Caco-2 (cell line): ENCODE measurements at regions not wholly inside any gene's neighbourhood (a gene's known extent, or its start where the extent isn't known, plus 50 kb on each side); places are given as distances from the start of the nearest gene placed in this dataset.

Experiments used
- BruUV-seq: library from RNA; stranded (reverse); fragments of 400-500 nt; replicated peaks from 2 replicates; lab custom pipeline; 2021; lab: Mats Ljungman, UMichigan
- CTCF ChIA-PET: fragments of 300-600 bp; sonication (Branson Sonifier 250); formaldehyde crosslinking; loops from one replicate; lab custom pipeline; 2022; ENCODE audit warnings: antibody characterized with exemption; lab: Charles Lee
- POLR2A ChIA-PET: fragments of 300-600 bp; sonication (Branson Sonifier 250); formaldehyde crosslinking; loops from one replicate; lab custom pipeline; 2022; ENCODE audit warnings: antibody characterized with exemption; lab: Charles Lee
- DNase-seq, 2 experiments: peaks; one replicate each; pipeline versions ENCODE4 v3.0.0 to v3.0.0-alpha.2; 2020 to 2022
- H3K27me3 ChIP-seq: replicated peaks from 2 replicates; pipeline ENCODE4 v1.6.0; 2011; ENCODE audit warnings: low read length; ENCODE audit not compliant: control insufficient read depth, insufficient read depth
- H3K36me3 ChIP-seq: 2 replicates; pipeline ENCODE4 v1.5.1; 2011; ENCODE audit warnings: low read length; ENCODE audit not compliant: control insufficient read depth, insufficient read depth
- H3K4me1 ChIP-seq: fragments of 250-450 bp; sonication (Bioruptor Pico); 2 replicates; pipeline ENCODE4 v1.5.1; 2020; ENCODE audit warnings: mild to moderate bottlenecking
- H3K4me3 ChIP-seq: 2 replicates; pipeline ENCODE4 v1.5.1; 2011; ENCODE audit warnings: low read depth, mild to moderate bottlenecking, control low read depth, low read length
- H3K9me3 ChIP-seq: fragments of 250-450 bp; sonication (Bioruptor Pico); 2 replicates; pipeline ENCODE4 v1.5.1; 2020; ENCODE audit warnings: mild to moderate bottlenecking, moderate library complexity
- H3K27ac Mint-ChIP-seq: one replicate; pipeline ENCODE4 v1.8.0; 2022; ENCODE audit warnings: mixed read lengths; ENCODE audit not compliant: unreplicated experiment
- H3K27me3 Mint-ChIP-seq: one replicate; pipeline ENCODE4 v1.8.0; 2022; ENCODE audit warnings: mixed read lengths; ENCODE audit not compliant: insufficient read depth, unreplicated experiment
- H3K36me3 Mint-ChIP-seq: one replicate; pipeline ENCODE4 v1.8.0; 2022; ENCODE audit warnings: mild to moderate bottlenecking, mixed read lengths; ENCODE audit not compliant: insufficient read depth, unreplicated experiment
- H3K4me1 Mint-ChIP-seq: one replicate; pipeline ENCODE4 v1.8.0; 2022; ENCODE audit warnings: low read depth, mixed read lengths; ENCODE audit not compliant: unreplicated experiment
- H3K4me3 Mint-ChIP-seq: one replicate; pipeline ENCODE4 v1.8.0; 2022; ENCODE audit warnings: mild to moderate bottlenecking, moderate library complexity, mixed read lengths; ENCODE audit not compliant: unreplicated experiment
- H3K9me3 Mint-ChIP-seq: one replicate; pipeline ENCODE4 v1.8.0; 2022; ENCODE audit warnings: mixed read lengths; ENCODE audit not compliant: unreplicated experiment
- CTCF ChIP-seq, 2 experiments: fragments of 200-600 bp in 1 of 2; IDR thresholded peaks; 1 replicate in 1 of 2; 2 replicates in 1 of 2; pipeline versions ENCODE4 v1.5.1 to v1.8.0; 2011 to 2022; ENCODE audit warnings: antibody characterized with exemption in 1 of 2, control low read depth in 1 of 2, inconsistent platforms in 1 of 2, low read depth in 1 of 2, low read length in 1 of 2, mild to moderate bottlenecking in 1 of 2, moderate library complexity in 1 of 2; ENCODE audit not compliant: insufficient read depth in 1 of 2, severe bottlenecking in 1 of 2, unreplicated experiment in 1 of 2
- intact Hi-C: fragments of 100-400 bp; cut with micrococcal nuclease; formaldehyde crosslinking; loops from one replicate; pipeline ENCODE4 v1.10.0; 2022; ENCODE audit not compliant: unreplicated experiment

- Mint-ChIP-seq H3K4me3 (no peak overlapping the region), H3K36me3 (peaks cover 13% of the 10 kb centered on the region), H3K27ac (no peak overlapping the region), H3K9me3 (no peaks in the 10 kb centered on the region), H3K27me3 (no peaks in the 10 kb centered on the region), H3K4me1 (peaks cover 13% of the 10 kb centered on the region)
- TF ChIP-seq CTCF (IDR thresholded peaks at IDR 0.05; ENCODE audit: insufficient read depth in 1 of 2, low read depth in 1 of 2, low read length in 1 of 2, severe bottlenecking in 1 of 2, unreplicated experiment in 1 of 2): no peak
- H3K4me1 ChIP-seq: peaks cover 30% of the 10 kb centered on the region
- ChIA-PET CTCF (no interaction called here), POLR2A (no interaction called here)
- DNase-seq: no peak
- H3K9me3 ChIP-seq: no peaks in the 10 kb centered on the region
- H3K27me3 ChIP-seq: no peaks in the 10 kb centered on the region
- no TSS peak for BruUV-seq
- no peak overlapping the region for H3K4me3 ChIP-seq
- intact Hi-C loops: no loop called here
- H3K36me3 ChIP-seq: no peaks in the 10 kb centered on the region
Observed at GRCh38 chr16:85310868-85311585, 198.8 kb upstream of the CIBAR2 start.

DNA sequence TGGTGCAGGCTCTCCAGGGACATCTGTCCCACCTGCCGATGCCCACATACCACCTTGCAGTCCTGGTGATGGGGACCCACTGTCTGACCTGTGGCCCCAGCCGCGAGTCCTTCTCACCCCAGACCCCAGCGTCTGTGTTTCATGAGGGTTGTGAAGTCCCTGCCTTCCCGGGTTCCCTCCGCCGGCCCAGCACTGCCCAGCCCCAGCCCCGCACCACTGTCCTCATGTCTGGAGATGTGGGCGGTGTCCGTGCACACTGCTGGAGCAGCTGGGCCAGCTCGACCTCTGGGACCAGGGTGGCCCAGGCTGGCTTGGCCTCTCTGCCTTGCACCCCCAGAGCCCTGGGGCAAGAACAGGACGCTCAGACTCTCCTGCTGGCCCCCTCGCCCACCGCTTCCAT lies 199.5 kb upstream of the CIBAR2 start:
- no peak for DNase-seq
- no peak for TF ChIP-seq CTCF (IDR thresholded peaks at IDR 0.05; ENCODE audit: insufficient read depth in 1 of 2, low read depth in 1 of 2, low read length in 1 of 2, severe bottlenecking in 1 of 2, unreplicated experiment in 1 of 2)
- Histone ChIP-seq H3K4me1 (peaks cover 23% of the 10 kb centered on the region), H3K4me3 (no peak overlapping the region), H3K27me3 (no peaks in the 10 kb centered on the region), H3K9me3 (no peaks in the 10 kb centered on the region), H3K36me3 (no peaks in the 10 kb centered on the region)
- POLR2A ChIA-PET: interaction anchor here (0.6 kb wide), 1 partner anchor 18 kb away, joined by 3 read pairs; no protein-coding TSS in a partner anchor
- Mint-ChIP-seq H3K27ac (no peak overlapping the region), H3K27me3 (no peaks in the 10 kb centered on the region), H3K4me1 (peaks cover 12% of the 10 kb centered on the region), H3K4me3 (no peak overlapping the region), H3K9me3 (no peaks in the 10 kb centered on the region), H3K36me3 (peaks cover 10% of the 10 kb centered on the region)
- intact Hi-C loops: no loop called here
- CTCF ChIA-PET: interaction anchor here (1.5 kb wide), 1 partner anchor 19 kb away, joined by 3 read pairs; no protein-coding TSS in a partner anchor
- no TSS peak for BruUV-seq

- ChIA-PET POLR2A (interaction anchor here (0.6 kb wide), 2 partner anchors 18 to 86 kb away, joined by 3 read pairs; no protein-coding TSS in a partner anchor), CTCF (interaction anchor here (1.5 kb wide), 1 partner anchor 18 kb away, joined by 3 read pairs; no protein-coding TSS in a partner anchor)
- Mint-ChIP-seq H3K4me1 (peaks cover 12% of the 10 kb centered on the region), H3K9me3 (no peaks in the 10 kb centered on the region), H3K36me3 (peaks cover 10% of the 10 kb centered on the region), H3K27ac (no peak overlapping the region), H3K4me3 (no peak overlapping the region), H3K27me3 (no peaks in the 10 kb centered on the region)
- no peaks in the 10 kb centered on the region for H3K27me3 ChIP-seq
- H3K36me3 ChIP-seq: no peaks in the 10 kb centered on the region
- no peak for TF ChIP-seq CTCF (IDR thresholded peaks at IDR 0.05; ENCODE audit: insufficient read depth in 1 of 2, low read depth in 1 of 2, low read length in 1 of 2, severe bottlenecking in 1 of 2, unreplicated experiment in 1 of 2)
- no peaks in the 10 kb centered on the region for H3K9me3 ChIP-seq
- H3K4me3 ChIP-seq: no peak overlapping the region
- intact Hi-C loops: no loop called here
- DNase-seq: no peak
- no TSS peak for BruUV-seq
- H3K4me1 ChIP-seq: peaks cover 19% of the 10 kb centered on the region
Observed at GRCh38 chr16:85312174-85312573, 199.9 kb upstream of the CIBAR2 start.
